HG02623 (cell line): ENCODE measurements at regions not wholly inside any gene's neighbourhood (a gene's known extent, or its start where the extent isn't known, plus 50 kb on each side); places are given as distances from the start of the nearest gene placed in this dataset.

Experiments
- ATAC-seq: cut with Tn5 transposase; IDR thresholded peaks from one replicate; pipeline ENCODE4 v1.9.1; 2021; ENCODE audit warnings: moderate library complexity; ENCODE audit not compliant: unreplicated experiment

- no peak for ATAC-seq
These were observed 184.4 kb upstream of the NCAM1 start for GRCh38 chr11:112776834-112777233.

GRCh38 chr11:112777283-112777751 lies 183.9 kb upstream of the NCAM1 start:
- no peak for ATAC-seq

GRCh38 chr11:112778091-112778876 lies 182.9 kb upstream of the NCAM1 start:
- ATAC-seq = no peak

- no peak for ATAC-seq
These were observed 182.3 kb upstream of the NCAM1 start for GRCh38 chr11:112778877-112779266.

GRCh38 chr11:112780351-112781087 lies 180.7 kb upstream of the NCAM1 start:
- no peak for ATAC-seq

- no peak for ATAC-seq
These were observed 177.3 kb upstream of the NCAM1 start for GRCh38 chr11:112783945-112784322.

GRCh38 chr11:112784323-112785073 lies 176.7 kb upstream of the NCAM1 start:
- ATAC-seq = no peak

GRCh38 chr11:112785149-112785548 lies 176.1 kb upstream of the NCAM1 start:
- ATAC-seq = no peak

- no peak for ATAC-seq
These were observed 175.5 kb upstream of the NCAM1 start for GRCh38 chr11:112785719-112786118.

GRCh38 chr11:112786196-112786595 lies 175.0 kb upstream of the NCAM1 start:
- ATAC-seq = no peak

- ATAC-seq = no peak
These were observed 174.2 kb upstream of the NCAM1 start for GRCh38 chr11:112786886-112787530.

GRCh38 chr11:112789481-112789880 lies 171.7 kb upstream of the NCAM1 start:
- ATAC-seq = no peak

- ATAC-seq = no peak
These were observed 170.9 kb upstream of the NCAM1 start for GRCh38 chr11:112790286-112790685.

GRCh38 chr11:112792070-112792469 lies 169.2 kb upstream of the NCAM1 start:
- no peak for ATAC-seq

- ATAC-seq = no peak
These were observed 167.8 kb upstream of the NCAM1 start for GRCh38 chr11:112793416-112793815.

- no peak for ATAC-seq
These were observed 166.8 kb upstream of the NCAM1 start for GRCh38 chr11:112794331-112794846.

- ATAC-seq = no peak
These were observed 165.9 kb upstream of the NCAM1 start for GRCh38 chr11:112795142-112795815.

- no peak for ATAC-seq
These were observed 165.1 kb upstream of the NCAM1 start for GRCh38 chr11:112795911-112796649.

- no peak for ATAC-seq
These were observed 164.1 kb upstream of the NCAM1 start for GRCh38 chr11:112797092-112797491.
